HepG2 (cell line): ENCODE measurements at regions not wholly inside any gene's neighbourhood (a gene's known extent, or its start where the extent isn't known, plus 50 kb on each side); places are given as distances from the start of the nearest gene placed in this dataset.

Experiments used
- ATAC-seq: fragments of 200-7000 bp; cut with Tn5 transposase; 3 replicates; pipeline ENCODE4 v1.9.1; 2020; ENCODE audit warnings: mild to moderate bottlenecking, moderate library complexity
- BruUV-seq: library from RNA; stranded (reverse); fragments of 400-500 nt; replicated peaks from 2 replicates; lab custom pipeline; 2021; lab: Mats Ljungman, UMichigan
- CTCF ChIA-PET: fragments of 300-600 bp; formaldehyde crosslinking; extraction: SDS; loops from one replicate; lab custom pipeline; 2021; ENCODE audit warnings: low total read pairs, inconsistent platforms, low intra/inter-chr PET ratio; lab: Yijun Ruan, JAX
- POLR2A ChIA-PET: fragments of 350-600 bp; sonication (Branson Sonifier 250); formaldehyde crosslinking; loops from one replicate; lab custom pipeline; 2020; ENCODE audit warnings: antibody characterized with exemption, inconsistent platforms; lab: Yijun Ruan, JAX
- DNase-seq: peaks from one replicate; pipeline ENCODE4 v3.0.0-alpha.2; 2015; ENCODE audit warnings: low spot score
- FAIRE-seq: peaks from 3 replicates; lab custom pipeline; 2011; peaks lifted over from hg19 to GRCh38; lab: Jason Lieb, UNC
- H2AFZ ChIP-seq: one replicate; pipeline ENCODE4 v1.6.1; 2011; ENCODE audit warnings: low read length, inconsistent platforms
- H3K27ac ChIP-seq: fragments of 300-600 bp; 3 replicates; pipeline ENCODE4 v1.8.0; 2011; ENCODE audit warnings: mixed run types, mild to moderate bottlenecking, mixed read lengths, low read length, inconsistent platforms; ENCODE audit not compliant: insufficient read depth; ENCODE audit errors: extremely low read length
- H3K27me3 ChIP-seq, 2 experiments: fragments of 200-600 bp in 1 of 2; 2 replicates in 1 of 2; 3 replicates in 1 of 2; pipeline versions ENCODE4 v1.6.0 to v1.8.0; 2011; ENCODE audit warnings: low read length in 2 of 2, mild to moderate bottlenecking in 2 of 2, moderate library complexity in 2 of 2, inconsistent platforms in 1 of 2; ENCODE audit not compliant: insufficient read depth in 2 of 2, control insufficient read depth in 1 of 2
- H3K36me3 ChIP-seq, 2 experiments: fragments of 200-600 bp in 1 of 2; replicated peaks in 1 of 2; 2 replicates in 1 of 2; 3 replicates in 1 of 2; pipeline versions ENCODE4 v1.5.1 to v1.8.0; 2011; ENCODE audit warnings: low read length in 2 of 2, inconsistent platforms in 1 of 2; ENCODE audit not compliant: insufficient read depth in 2 of 2, control insufficient read depth in 1 of 2
- H3K4me1 ChIP-seq: 2 replicates; pipeline ENCODE4 v1.5.1; 2012; ENCODE audit warnings: low read length, inconsistent platforms; ENCODE audit not compliant: insufficient read depth
- H3K4me2 ChIP-seq: 2 replicates; pipeline ENCODE4 v1.6.0; 2011; ENCODE audit warnings: low read depth, low read length, inconsistent platforms
- H3K4me3 ChIP-seq, 3 experiments: fragments of 200-600 bp in 1 of 3; sonication (generic), shearing (Covaris generic) in 1 of 3; replicated peaks in 1 of 3; 2 replicates each; pipeline ENCODE4 v1.5.1; 2011 to 2016; ENCODE audit warnings: low read length in 3 of 3, inconsistent platforms in 2 of 3, low read depth in 2 of 3, mild to moderate bottlenecking in 2 of 3, control low read depth in 1 of 3, mixed read lengths in 1 of 3; ENCODE audit not compliant: insufficient read depth in 1 of 3
- H3K79me2 ChIP-seq: one replicate; pipeline ENCODE4 v1.6.1; 2011; ENCODE audit warnings: low read length, inconsistent platforms; ENCODE audit not compliant: insufficient read depth
- H3K9ac ChIP-seq: 2 replicates; pipeline ENCODE4 v1.6.0; 2011; ENCODE audit warnings: mild to moderate bottlenecking, low read depth, low read length, inconsistent platforms; ENCODE audit not compliant: insufficient read depth
- H3K9me3 ChIP-seq: 2 replicates; pipeline ENCODE4 v1.5.1; 2012; ENCODE audit warnings: mild to moderate bottlenecking, low read length
- H4K20me1 ChIP-seq: 2 replicates; pipeline ENCODE4 v1.6.0; 2011; ENCODE audit warnings: inconsistent platforms, mild to moderate bottlenecking, low read length, moderate library complexity; ENCODE audit not compliant: insufficient read depth
- BCL3 ChIP-seq: sonication (generic); formaldehyde crosslinking; IDR thresholded peaks from 2 replicates; pipeline ENCODE4 v1.5.1; 2020; ENCODE audit warnings: mild to moderate bottlenecking, missing genetic modification reagents, moderate library complexity
- IRX3 ChIP-seq: sonication (generic); formaldehyde crosslinking; IDR thresholded peaks from 2 replicates; pipeline ENCODE4 v1.8.1; 2023; ENCODE audit warnings: mild to moderate bottlenecking, low read depth, missing genetic modification reagents, borderline replicate concordance
- MLX ChIP-seq: IDR thresholded peaks from 2 replicates; pipeline ENCODE4 v1.6.1; 2016
- SMC3 ChIP-seq: IDR thresholded peaks from 2 replicates; pipeline ENCODE4 v1.6.1; 2011; ENCODE audit warnings: low read length, improper control_type of control experiment
- TGIF2 ChIP-seq: IDR thresholded peaks from 2 replicates; pipeline ENCODE4 v1.6.1; 2016; ENCODE audit warnings: control low read depth, missing compliant biosample characterization
- TOE1 ChIP-seq: sonication (generic); formaldehyde crosslinking; IDR thresholded peaks from 2 replicates; pipeline ENCODE4 v1.4.0; 2020; ENCODE audit warnings: mild to moderate bottlenecking, missing genetic modification reagents
- ZKSCAN5 ChIP-seq: sonication (generic); formaldehyde crosslinking; IDR thresholded peaks from 2 replicates; pipeline ENCODE4 v1.5.1; 2020; ENCODE audit warnings: mild to moderate bottlenecking, missing genetic modification reagents
- ZNF143 ChIP-seq: sonication (generic); formaldehyde crosslinking; IDR thresholded peaks from 2 replicates; pipeline ENCODE4 v1.4.0; 2020; ENCODE audit warnings: missing genetic modification reagents
- ZNF484 ChIP-seq: sonication (generic); formaldehyde crosslinking; IDR thresholded peaks from 2 replicates; pipeline ENCODE4 v1.5.1; 2020; ENCODE audit warnings: mild to moderate bottlenecking, low read depth, missing genetic modification reagents, borderline replicate concordance
- ZNF577 ChIP-seq: sonication (generic); formaldehyde crosslinking; IDR thresholded peaks from 2 replicates; pipeline ENCODE4 v1.4.0; 2020; ENCODE audit warnings: mild to moderate bottlenecking, low read depth, missing genetic modification reagents, borderline replicate concordance
- ZNF770 ChIP-seq: sonication (generic); formaldehyde crosslinking; IDR thresholded peaks from 2 replicates; pipeline ENCODE4 v1.5.0; 2020; ENCODE audit warnings: mild to moderate bottlenecking, missing genetic modification reagents
- ZUFSP ChIP-seq: sonication (generic); formaldehyde crosslinking; IDR thresholded peaks from 2 replicates; pipeline ENCODE4 v1.9.0; 2021; ENCODE audit warnings: missing genetic modification reagents, mild to moderate bottlenecking, borderline replicate concordance
- WGBS: methylation state at CpG from one replicate; pipeline ENCODE4 v1.1.6; 2017; ENCODE audit warnings: low lambda C conversion rate; 5-methylcytosine and 5-hydroxymethylcytosine counted together
- in situ Hi-C: cut with HindIII; loops from 2 replicates; pipeline ENCODE4 v1.10.0; 2017; ENCODE audit warnings: low pct_unique_long_range_greater_than_20kb; ENCODE audit not compliant: extremely low pct_ligation_motif_present
- intact Hi-C: fragments of 100-400 bp; cut with micrococcal nuclease; formaldehyde crosslinking; loops from one replicate; pipeline ENCODE4 v1.10.0; 2022; ENCODE audit not compliant: unreplicated experiment

GRCh38 chr6:112800439-112800838 is 453.3 kb downstream of the RFPL4B start (continued):
- TF ChIP-seq MLX (CRISPR knock-in tag) (no peak), ZUFSP (no peak)

- Histone ChIP-seq H2AFZ (no peak overlapping the region), H3K4me1 (no peaks in the 10 kb centered on the region), H3K79me2 (no peaks in the 10 kb centered on the region), H3K36me3 (no peaks in the 10 kb centered on the region), H3K4me3 (no peak overlapping the region; a peak in 1 of 6 replicates), H3K4me2 (no peak overlapping the region), H3K27ac (no peak overlapping the region), H3K9me3 (no peaks in the 10 kb centered on the region), H3K27me3 (no peaks in the 10 kb centered on the region), H4K20me1 (no peaks in the 10 kb centered on the region), H3K9ac (no peak overlapping the region)
- no peak for TF ChIP-seq ZNF143 (CRISPR knock-in tag)
- no peak for TF ChIP-seq ZNF577 (CRISPR knock-in tag)
- no peak for TF ChIP-seq BCL3 (CRISPR knock-in tag)
- no peak for TF ChIP-seq ZNF484 (CRISPR knock-in tag)
- TF ChIP-seq TGIF2 (CRISPR knock-in tag) = no peak
- no peak for TF ChIP-seq TOE1 (CRISPR knock-in tag)
- no peak for TF ChIP-seq ZNF770 (CRISPR knock-in tag)
- TF ChIP-seq SMC3 = no peak
- TF ChIP-seq IRX3 (CRISPR knock-in tag) = no peak
- TF ChIP-seq ZKSCAN5 (CRISPR knock-in tag) = no peak
- intact Hi-C loops = no loop called here
- FAIRE-seq (no peak), DNase-seq (no peak), ATAC-seq (no peak)
- ChIA-PET POLR2A (no interaction called here), CTCF (no interaction called here)
- BruUV-seq = no TSS peak
- 3% methylated on average over 1 of the region's 1 CpG for WGBS
- in situ Hi-C loops = no loop called here
Observed at GRCh38 chr6:112800916-112801315, 453.8 kb downstream of the RFPL4B start.
